DOHH2 (cell line): ENCODE measurements at regions not wholly inside any gene's neighbourhood (a gene's known extent, or its start where the extent isn't known, plus 50 kb on each side); places are given as distances from the start of the nearest gene placed in this dataset.

Source experiments
- H3F3A ChIP-seq: fragments of 200-600 bp; sonication (generic), shearing (Covaris generic); 2 replicates; pipeline ENCODE4 v1.6.0; 2016; ENCODE audit warnings: antibody characterized with exemption, mild to moderate bottlenecking; ENCODE audit not compliant: control insufficient read depth, insufficient read depth
- H3K27ac ChIP-seq: fragments of 200-600 bp; sonication (generic); 2 replicates; pipeline ENCODE4 v1.5.1; 2014; ENCODE audit warnings: low read depth, mild to moderate bottlenecking, low read length, moderate library complexity
- H3K27me3 ChIP-seq: fragments of 200-600 bp; sonication (generic); 2 replicates; pipeline ENCODE4 v1.6.1; 2014; ENCODE audit warnings: mild to moderate bottlenecking, low read length, mixed read lengths; ENCODE audit not compliant: control insufficient read depth
- H3K36me3 ChIP-seq: fragments of 200-600 bp; sonication (generic); 2 replicates; pipeline ENCODE4 v1.6.1; 2014; ENCODE audit warnings: mild to moderate bottlenecking, low read length, moderate library complexity, mixed read lengths; ENCODE audit not compliant: control insufficient read depth
- H3K4me1 ChIP-seq: fragments of 200-600 bp; sonication (generic); 2 replicates; pipeline ENCODE4 v1.6.1; 2014; ENCODE audit warnings: mild to moderate bottlenecking, low read length, mixed read lengths; ENCODE audit not compliant: control insufficient read depth
- H3K4me2 ChIP-seq: fragments of 200-600 bp; sonication (generic); 2 replicates; pipeline ENCODE4 v1.6.0; 2014; ENCODE audit warnings: mild to moderate bottlenecking, low read length, moderate library complexity
- H3K4me3 ChIP-seq: fragments of 200-600 bp; sonication (generic); 2 replicates; pipeline ENCODE4 v1.5.1; 2014; ENCODE audit warnings: mild to moderate bottlenecking, low read length, mixed read lengths
- H3K79me2 ChIP-seq: fragments of 200-600 bp; sonication (generic); 2 replicates; pipeline ENCODE4 v1.6.1; 2014; ENCODE audit warnings: mild to moderate bottlenecking, low read length, mixed read lengths; ENCODE audit not compliant: control insufficient read depth
- H3K9me2 ChIP-seq: fragments of 200-600 bp; sonication (generic); replicated peaks from 2 replicates; pipeline ENCODE4 v1.6.1; 2014; ENCODE audit warnings: mild to moderate bottlenecking, low read length, mixed read lengths; ENCODE audit not compliant: control insufficient read depth
- H3K9me3 ChIP-seq: fragments of 200-600 bp; sonication (generic); 2 replicates; pipeline ENCODE4 v1.6.1; 2014; ENCODE audit warnings: antibody characterized with exemption, low read length, mixed read lengths; ENCODE audit not compliant: control insufficient read depth, insufficient read depth
- H4K20me1 ChIP-seq: fragments of 200-600 bp; sonication (generic); 2 replicates; pipeline ENCODE4 v1.6.0; 2014; ENCODE audit warnings: low read depth, mild to moderate bottlenecking, antibody characterized with exemption, low read length, moderate library complexity; ENCODE audit not compliant: control insufficient read depth, insufficient read depth
- EZH2phosphoT487 ChIP-seq: fragments of 200-600 bp; sonication (generic); IDR thresholded peaks from 2 replicates; pipeline ENCODE4 v1.6.1; 2017; ENCODE audit warnings: borderline replicate concordance, mild to moderate bottlenecking, antibody characterized with exemption, low read length, moderate library complexity, mixed read lengths
- TF ChIP-seq, protein P1 (sequence below): fragments of 200-600 bp; sonication (generic); IDR thresholded peaks from one replicate; pipeline ENCODE4 v1.5.1; 2014; ENCODE audit warnings: antibody characterized with exemption, mild to moderate bottlenecking, low read depth, low read length; ENCODE audit not compliant: poor library complexity, severe bottlenecking

DNA sequence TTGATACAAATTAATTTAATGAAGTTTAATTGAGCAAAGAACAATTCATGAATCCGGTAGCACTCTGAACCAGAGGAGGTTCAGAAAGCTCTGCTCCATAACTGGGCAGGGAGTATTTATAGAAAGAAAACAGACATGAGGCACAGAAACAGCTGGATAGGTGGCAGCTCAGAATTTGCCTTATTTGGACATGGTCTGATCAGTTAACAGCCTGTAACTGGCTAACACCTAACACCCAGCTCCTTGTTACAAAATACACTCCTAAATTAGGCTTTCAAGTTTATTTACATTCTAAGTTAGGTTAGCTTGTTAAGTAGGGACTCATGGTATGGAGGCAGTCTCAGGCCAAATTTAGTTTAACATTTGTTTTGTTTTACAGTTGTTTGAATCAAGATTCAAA lies 67.8 kb upstream of the TMCC3 start:
- H3K4me2 ChIP-seq: peak overlapping the region; percentile 47

DNA sequence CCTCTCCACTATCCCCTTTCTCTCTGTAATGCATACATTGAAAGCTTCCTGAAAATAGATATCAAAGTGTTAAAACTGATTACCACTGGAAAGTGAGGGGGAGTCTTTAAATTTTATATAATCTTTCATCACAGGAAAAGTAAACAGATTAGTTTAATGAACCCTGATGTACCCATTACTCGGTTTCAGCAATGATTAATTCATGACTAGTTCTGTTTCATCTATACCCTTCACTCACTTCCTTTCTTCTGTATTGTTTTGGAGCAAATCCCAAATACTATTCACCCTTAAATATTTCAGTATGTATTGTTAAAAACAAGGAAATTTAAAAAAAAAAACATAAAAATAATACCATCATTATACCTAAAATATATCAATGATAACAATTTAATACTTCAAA lies 67.3 kb upstream of the TMCC3 start:
- Histone ChIP-seq H3K27me3 (no peaks in the 10 kb centered on the region), H3K4me1 (peaks cover 55% of the 10 kb centered on the region), H3K36me3 (no peaks in the 10 kb centered on the region), H4K20me1 (no peaks in the 10 kb centered on the region), H3K27ac (no peak overlapping the region), H3K9me2 (no peaks in the 10 kb centered on the region), H3F3A (peaks cover 4% of the 10 kb centered on the region), H3K4me3 (no peak overlapping the region), H3K9me3 (no peaks in the 10 kb centered on the region), H3K4me2 (peak overlapping the region; percentile 47; the same call in 1 of the 2 replicates), H3K79me2 (no peaks in the 10 kb centered on the region)
- TF ChIP-seq, protein P1, sequence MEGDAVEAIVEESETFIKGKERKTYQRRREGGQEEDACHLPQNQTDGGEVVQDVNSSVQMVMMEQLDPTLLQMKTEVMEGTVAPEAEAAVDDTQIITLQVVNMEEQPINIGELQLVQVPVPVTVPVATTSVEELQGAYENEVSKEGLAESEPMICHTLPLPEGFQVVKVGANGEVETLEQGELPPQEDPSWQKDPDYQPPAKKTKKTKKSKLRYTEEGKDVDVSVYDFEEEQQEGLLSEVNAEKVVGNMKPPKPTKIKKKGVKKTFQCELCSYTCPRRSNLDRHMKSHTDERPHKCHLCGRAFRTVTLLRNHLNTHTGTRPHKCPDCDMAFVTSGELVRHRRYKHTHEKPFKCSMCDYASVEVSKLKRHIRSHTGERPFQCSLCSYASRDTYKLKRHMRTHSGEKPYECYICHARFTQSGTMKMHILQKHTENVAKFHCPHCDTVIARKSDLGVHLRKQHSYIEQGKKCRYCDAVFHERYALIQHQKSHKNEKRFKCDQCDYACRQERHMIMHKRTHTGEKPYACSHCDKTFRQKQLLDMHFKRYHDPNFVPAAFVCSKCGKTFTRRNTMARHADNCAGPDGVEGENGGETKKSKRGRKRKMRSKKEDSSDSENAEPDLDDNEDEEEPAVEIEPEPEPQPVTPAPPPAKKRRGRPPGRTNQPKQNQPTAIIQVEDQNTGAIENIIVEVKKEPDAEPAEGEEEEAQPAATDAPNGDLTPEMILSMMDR: no peak
- no peak for TF ChIP-seq EZH2phosphoT487

More for the DNA sequence above, 67.8 kb upstream of the TMCC3 start:
- no peaks in the 10 kb centered on the region for H4K20me1 ChIP-seq
- peaks cover 4% of the 10 kb centered on the region for H3F3A ChIP-seq
- no peaks in the 10 kb centered on the region for H3K36me3 ChIP-seq
- peaks cover 60% of the 10 kb centered on the region for H3K4me1 ChIP-seq
- TF ChIP-seq, protein P1: no peak
- no peak for TF ChIP-seq EZH2phosphoT487
- no peaks in the 10 kb centered on the region for H3K79me2 ChIP-seq
- H3K27me3 ChIP-seq: no peaks in the 10 kb centered on the region
- H3K4me3 ChIP-seq: no peak overlapping the region
- no peak overlapping the region for H3K27ac ChIP-seq
- no peaks in the 10 kb centered on the region for H3K9me2 ChIP-seq
- no peaks in the 10 kb centered on the region for H3K9me3 ChIP-seq

DNA sequence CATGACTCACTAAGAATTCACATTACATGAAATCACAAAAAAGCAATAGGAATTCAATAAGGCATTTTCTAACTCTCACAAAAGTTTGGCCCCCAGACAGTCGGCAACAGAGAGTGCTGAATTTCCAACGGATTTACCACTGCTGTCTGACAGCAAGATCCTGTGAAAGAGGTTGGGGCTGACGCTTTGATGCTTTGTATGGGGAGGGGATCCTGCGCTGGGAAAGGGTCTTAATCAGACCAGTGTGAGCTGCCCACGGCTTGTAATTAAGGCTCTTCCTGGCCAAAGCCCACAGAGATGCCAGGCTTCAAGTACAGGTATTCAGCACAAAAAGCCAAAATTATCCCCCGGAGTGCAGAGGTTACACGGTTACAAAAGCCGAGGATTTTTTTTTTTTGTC lies 66.8 kb upstream of the TMCC3 start:
- TF ChIP-seq, protein P1: no peak
- TF ChIP-seq EZH2phosphoT487: no peak
- H4K20me1 ChIP-seq: no peaks in the 10 kb centered on the region
- H3K27me3 ChIP-seq: no peaks in the 10 kb centered on the region
- no peaks in the 10 kb centered on the region for H3K9me3 ChIP-seq
- H3K4me2 ChIP-seq: no peak overlapping the region
- no peaks in the 10 kb centered on the region for H3K79me2 ChIP-seq
- H3K4me1 ChIP-seq: peaks cover 50% of the 10 kb centered on the region
- H3K36me3 ChIP-seq: no peaks in the 10 kb centered on the region
- H3K27ac ChIP-seq: no peak overlapping the region
- H3K9me2 ChIP-seq: no peaks in the 10 kb centered on the region
- H3F3A ChIP-seq: peaks cover 4% of the 10 kb centered on the region
- H3K4me3 ChIP-seq: no peak overlapping the region
